CD4-positive, alpha-beta T cell treated with Interleukin-15 for 1 hour (primary cell): ENCODE measurements at regions not wholly inside any gene's neighbourhood (a gene's known extent, or its start where the extent isn't known, plus 50 kb on each side); places are given as distances from the start of the nearest gene placed in this dataset.

Experiments
- DNase-seq: peaks from one replicate; pipeline ENCODE4 v3.0.0-alpha.2; 2020

DNA sequence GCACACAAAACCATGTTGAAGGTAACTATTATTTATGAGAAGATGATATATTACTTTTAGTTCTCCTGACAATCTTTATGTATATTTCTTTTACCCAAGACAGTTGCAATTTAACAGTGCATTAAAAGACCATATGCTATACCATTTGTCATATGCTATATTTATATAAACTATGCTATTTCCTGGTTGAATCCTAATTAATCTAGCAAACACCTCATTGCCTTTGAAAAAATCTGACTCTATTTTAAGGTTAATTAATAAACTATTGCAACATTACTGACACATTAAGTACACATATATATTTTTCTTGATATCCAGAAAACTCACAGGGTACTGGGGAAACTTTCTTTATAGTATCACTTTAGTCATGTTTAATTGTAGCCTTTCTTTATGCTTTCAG lies 649.4 kb upstream of the PCDH20 start:
- no peak for DNase-seq

DNA sequence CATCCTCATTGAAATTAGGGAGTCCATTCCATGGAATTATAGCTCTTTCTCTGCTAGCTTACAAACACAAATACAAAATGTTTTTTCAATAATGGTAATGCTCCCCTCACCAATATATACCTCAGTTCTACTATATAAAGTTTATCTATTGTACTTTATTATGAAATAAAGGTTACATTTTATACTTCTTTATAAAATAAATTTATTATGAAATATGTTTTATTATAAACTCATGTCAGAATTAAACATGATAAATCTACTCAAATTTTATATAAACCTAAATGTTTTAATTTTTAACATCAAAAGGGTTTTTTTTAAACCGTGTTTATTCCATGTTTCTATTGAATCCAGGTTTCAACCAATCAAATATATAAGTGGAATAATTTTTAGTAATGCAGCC lies 646.1 kb upstream of the PCDH20 start:
- DNase-seq, result no peak

DNA sequence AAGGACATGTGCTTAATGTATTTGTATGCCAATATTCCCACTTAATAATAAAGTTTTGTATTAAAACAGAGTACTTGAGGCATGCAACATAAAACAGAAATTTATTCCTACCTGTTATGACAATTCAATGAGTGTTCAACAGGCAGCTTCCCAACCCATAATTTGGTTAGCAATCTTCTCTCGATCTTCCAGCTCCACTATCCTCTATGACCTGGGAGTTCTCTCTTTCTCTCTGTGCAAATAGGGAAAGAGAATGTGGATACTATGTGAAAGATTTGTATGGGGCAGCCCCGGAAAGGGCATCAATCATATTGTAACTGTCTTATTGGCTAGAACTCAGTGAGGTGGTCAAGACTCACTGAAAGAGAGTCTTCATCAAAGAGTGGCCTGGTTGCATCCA lies 644.9 kb upstream of the PCDH20 start:
- no peak for DNase-seq

DNA sequence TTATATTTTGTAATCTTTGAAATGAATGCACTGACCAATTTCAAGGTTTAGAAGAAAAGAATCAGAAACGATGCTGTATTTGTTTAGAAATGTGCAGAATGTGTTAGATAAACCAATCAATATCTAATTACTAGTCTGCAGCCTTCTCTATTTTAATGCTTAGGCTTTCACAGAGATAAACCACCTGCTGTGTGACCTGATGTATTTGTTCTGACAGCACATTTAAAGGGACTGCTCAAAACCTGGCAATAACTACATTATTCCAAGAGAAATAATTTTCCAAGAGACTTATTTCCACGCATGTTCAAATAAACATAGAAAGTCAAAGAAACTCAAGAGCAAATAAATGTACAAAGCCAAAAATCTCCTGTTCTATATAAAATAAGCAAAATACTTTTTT lies 641.6 kb upstream of the PCDH20 start:
- DNase-seq, result no peak

DNA sequence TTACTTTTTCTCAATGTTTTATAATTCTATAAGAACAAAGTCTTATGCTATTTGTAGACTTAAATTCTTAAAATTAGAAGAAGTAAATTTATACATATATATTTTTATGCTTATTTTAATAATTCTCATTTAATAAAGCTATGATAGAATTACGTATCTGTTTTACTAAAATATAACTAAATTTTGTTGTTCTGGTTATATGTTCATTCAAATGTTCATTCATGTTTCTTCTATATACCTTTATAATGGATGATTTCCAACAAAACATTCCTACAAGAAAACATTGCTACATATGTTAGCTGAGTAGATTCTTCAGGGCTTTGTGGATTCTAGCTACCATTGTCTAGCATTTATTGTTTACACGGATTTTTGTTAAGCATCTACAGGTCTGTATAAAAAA lies 634.3 kb upstream of the PCDH20 start:
- no peak for DNase-seq

DNA sequence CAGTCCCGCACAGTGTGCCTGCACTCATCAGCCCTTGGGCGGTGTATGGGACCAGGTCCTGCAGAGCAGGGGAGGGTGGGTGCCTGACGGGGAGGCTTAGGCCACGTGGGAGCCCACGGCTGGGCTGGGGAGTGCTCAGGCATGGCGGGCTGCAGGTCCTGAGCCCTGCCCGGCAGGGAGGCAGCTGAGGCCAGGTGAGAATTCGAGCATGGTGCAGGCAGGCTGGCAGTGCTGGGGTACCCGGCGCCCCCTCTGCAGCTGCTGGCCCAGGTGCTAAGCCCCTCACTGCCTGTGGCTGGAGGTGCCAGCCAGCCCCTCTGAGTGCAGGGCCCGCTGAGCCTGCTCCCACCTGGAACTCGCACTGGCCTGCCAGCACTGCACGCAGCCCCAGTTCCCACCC lies 630.9 kb upstream of the PCDH20 start:
- DNase-seq, result no peak

DNA sequence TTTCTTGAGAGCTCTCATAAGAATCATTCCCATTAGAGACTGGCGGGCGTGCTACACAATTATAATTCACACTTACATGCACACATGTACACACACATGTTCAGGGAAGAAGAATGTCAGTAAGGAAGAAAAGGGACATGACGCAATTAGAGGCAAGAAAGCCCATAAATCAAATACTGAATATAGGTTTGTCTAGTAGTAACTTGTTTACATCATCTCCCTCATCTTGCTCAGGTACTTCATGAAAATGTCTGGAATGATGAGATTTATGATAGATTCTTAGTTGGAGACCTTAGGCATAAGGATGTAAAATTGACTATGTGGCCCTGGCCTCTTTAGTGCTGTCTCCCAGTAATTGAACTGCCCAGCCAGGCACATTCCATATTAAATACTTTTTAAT lies 628.0 kb upstream of the PCDH20 start:
- no peak for DNase-seq

DNA sequence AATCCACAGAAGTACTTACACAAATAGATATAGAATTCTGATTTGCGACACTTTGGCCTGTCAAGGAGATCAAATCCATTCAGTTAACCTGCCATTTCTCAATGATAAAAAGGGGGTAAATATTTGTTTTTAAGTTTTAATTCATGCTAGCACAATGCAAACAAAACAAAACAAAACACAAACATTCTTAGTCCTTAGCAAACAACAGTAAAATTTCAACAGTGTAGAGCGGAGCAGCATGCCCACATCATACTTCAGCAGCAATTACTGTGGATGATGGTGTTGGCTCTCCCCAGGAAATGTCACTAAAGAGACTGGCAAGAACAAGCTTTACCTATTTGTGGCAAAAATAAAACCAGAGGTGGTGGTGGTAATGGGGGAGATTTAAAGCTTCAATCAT lies 625.2 kb upstream of the PCDH20 start:
- no peak for DNase-seq

DNA sequence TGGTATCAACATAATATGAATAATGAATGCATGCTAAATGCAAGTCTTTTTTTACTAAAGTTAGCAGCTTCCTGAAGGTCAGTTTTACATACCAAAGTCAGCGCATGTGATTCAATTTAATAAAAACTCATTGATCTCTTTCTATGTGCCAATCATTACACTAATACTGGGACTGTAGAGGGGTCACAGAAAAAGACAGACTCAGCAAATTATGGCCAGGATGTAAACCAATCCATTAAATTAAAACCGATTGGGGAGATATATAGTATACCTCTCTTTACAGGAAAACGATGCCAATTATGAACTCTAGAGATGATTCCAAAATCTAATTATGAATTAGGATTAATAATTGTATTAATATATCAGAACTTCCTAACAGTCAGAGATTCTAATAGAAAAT lies 624.4 kb upstream of the PCDH20 start:
- no peak for DNase-seq

DNA sequence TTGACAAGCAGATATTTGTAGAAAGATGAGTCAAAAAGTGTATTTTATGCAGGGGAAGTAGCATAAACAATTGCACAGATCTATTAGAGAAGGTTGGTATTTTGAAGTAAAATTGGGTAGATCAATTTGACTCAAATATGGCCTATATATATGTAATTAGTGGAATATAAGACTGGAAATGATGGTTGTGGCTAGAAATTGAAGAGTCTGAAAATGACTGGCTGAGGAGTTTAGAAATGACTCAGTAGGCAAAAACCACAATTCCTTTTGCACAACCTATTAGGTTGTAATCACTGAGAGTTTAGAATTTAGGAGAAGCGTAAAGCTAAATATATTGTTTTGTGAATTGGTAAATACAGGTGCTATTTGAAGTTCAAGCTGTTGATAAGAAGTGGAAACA lies 622.6 kb upstream of the PCDH20 start:
- no peak for DNase-seq

DNA sequence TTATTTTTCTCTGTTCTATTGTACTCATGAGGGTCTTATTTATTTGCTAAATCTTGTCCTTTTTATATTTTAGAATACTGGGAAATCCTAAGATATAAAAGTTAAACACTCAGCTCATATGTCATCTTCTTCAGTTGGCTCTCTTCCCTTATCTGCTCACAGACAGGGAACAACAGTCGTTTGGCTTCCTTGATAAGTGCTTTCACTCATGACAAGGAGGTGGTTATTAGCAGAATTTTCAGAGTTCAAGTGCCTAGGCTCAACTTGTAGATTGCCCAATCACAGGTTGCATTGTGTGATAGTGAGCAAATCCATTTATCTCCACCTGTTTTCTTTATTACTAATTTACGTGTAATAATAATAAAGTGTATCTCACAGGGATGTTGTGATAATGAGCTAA lies 620.3 kb upstream of the PCDH20 start:
- no peak for DNase-seq

DNA sequence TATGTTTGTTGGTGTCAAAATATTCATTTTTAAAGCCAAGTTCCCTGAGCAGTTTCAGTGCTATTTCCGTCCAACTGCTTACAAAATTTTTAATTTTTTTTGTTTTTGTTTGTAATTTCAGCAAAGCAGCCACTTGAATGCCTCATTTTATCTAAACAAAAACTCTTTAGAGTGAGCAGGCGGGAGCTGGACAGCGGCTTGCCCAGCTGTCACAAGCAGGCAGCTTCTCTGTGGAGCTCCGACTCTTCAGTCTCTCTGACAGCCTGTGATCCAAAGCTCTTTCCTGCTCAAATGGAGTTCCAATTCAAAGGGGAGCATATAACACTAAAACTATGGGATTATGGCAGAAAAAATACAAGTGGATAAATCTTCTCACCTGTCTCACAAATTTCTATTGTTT lies 618.3 kb upstream of the PCDH20 start:
- no peak for DNase-seq

DNA sequence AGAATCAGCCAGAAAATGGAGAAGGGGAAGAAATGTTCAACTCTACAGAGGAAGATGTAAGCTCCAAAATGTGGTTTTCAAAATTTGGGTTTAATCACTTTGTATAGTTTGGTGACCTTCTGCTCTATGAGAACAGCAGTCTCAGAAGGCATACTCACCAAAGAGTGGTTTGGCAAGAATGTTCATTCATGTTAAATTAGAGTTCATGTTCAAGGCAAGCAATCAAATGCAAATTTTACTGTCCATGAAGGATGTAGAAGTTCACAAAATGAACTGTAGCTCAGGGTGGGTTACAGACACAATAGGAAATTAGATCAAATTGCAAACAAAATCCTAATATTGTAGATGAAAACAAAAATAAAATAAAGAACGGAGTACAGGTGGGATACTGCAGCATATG lies 606.7 kb upstream of the PCDH20 start:
- DNase-seq, result no peak

DNA sequence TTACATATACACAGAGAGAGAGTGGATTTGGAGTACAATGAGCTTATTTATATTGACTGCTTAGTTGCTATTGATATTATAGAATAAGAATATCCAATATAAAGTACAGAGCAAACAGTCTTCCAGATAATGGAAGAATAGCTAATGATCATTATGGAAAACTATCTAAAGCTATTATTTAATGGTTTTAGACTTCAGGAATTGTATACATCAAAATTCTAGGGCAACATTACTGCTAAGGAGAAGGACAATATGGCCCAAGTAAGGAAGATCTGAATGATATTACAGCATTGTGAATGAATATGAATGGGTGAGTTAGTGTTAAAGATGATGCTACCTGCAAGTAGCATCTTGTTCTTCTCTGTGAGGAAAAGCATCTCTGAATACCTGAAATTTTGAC lies 604.2 kb upstream of the PCDH20 start:
- DNase-seq, result no peak

DNA sequence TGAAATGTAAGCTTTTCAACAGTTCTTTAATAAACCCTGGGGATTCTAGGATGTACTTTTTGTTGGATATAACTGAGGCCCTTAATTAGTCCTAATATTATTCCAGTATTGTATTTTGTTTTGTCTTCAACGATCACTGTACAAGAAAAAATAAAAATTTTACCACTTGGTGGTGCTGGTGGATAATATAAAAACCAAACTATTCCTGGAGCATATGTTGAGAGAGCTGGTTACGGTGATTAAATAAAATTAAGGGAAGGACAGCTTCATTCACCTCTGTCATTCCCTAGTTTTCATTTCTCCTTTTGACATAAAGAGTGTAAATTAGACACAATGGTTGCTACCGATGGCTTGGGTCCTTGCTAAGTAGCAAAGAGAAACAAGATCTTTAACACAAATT lies 598.6 kb upstream of the PCDH20 start:
- no peak for DNase-seq

DNA sequence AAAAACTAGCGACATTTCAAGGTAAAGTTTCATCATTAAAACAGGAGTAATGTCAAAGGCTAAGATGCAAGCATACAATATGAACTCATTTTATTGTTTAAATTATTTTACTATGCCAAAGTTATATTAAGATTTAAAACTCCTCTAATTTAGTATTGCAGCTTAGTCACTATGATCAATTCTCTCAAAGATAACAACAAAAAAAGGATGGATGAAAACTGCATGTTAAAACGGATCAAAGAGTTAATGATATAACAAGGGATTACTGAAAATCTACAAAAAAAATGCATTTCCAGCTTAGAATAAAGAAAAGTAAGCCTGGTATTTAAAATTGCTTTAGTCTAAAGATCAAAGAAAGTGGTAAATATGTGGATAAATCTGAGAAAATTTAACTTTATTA lies 587.8 kb upstream of the PCDH20 start:
- DNase-seq, result no peak

DNA sequence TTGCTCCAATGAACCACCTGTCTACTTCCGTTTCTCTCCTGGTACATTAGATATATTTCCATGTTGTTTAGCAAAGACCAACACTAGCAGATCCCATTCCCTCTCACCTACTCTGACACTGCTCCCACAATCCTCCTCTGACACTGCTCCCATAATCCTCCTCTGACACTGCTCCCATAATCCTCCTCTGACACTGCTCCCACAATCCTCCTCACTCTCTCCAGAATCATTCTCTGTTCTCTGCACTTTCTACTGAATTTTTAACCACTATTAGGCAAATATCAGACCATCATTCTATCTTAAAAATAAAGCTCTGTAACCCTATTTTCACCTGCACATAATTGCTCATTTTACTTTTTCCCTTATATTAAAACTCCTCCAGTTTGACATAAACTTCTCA lies 578.5 kb upstream of the PCDH20 start:
- DNase-seq, result no peak

DNA sequence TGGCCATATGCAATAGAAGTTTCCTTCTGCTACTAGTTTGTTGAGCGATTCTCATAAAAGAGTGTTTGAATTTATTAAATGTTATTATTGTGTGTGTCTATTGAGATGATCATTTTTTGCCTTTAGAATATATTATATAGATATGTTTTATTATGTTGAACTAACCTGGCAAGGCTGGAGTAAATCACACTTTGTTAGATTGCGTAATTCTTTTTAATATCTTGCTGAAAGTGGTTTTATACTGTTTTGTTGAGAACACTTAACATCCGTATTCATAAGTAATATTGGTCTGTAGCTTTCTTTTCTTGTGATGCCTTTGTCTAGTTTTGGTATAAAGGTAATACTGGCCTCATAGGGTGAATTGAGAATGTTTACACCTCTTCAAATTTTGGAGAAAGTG lies 574.3 kb upstream of the PCDH20 start:
- DNase-seq, result no peak

DNA sequence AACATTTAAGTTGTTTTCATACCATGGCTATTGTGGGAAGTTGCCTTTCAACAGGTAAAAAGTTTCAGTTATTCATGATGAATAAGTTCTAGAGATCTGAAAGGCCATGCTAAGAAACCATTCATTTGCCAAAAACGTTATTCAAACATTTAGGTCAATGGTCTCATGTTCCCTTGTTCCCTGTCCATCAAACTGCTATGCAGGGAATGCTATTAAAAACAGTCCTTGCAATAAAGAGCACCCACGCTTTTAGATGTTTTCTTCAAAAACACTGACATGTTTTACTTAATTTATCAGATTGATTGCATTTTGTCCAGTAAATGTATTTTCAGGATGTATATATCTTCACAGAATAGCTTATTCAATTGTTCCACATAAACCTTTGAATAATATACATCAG lies 573.2 kb upstream of the PCDH20 start:
- DNase-seq, result no peak

DNA sequence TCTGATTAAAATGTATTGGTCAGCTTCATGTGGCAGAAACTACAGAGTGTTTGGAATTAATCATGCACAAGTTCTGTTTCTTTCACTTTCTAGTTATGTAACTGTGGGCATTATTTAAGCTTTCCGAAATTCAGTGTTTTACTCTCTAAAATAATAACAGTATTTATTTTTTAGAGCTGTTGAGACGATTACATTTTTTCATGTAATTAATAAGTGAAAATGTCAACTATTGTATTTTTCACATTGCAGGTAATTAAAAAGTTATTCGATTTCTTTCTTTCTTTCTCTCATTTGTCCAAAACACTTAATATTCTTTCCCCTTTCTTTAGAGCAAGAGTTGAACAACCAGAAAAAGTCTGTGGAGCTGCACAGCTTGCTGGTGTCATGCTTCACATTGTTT lies 559.4 kb upstream of the PCDH20 start:
- DNase-seq, result no peak

DNA sequence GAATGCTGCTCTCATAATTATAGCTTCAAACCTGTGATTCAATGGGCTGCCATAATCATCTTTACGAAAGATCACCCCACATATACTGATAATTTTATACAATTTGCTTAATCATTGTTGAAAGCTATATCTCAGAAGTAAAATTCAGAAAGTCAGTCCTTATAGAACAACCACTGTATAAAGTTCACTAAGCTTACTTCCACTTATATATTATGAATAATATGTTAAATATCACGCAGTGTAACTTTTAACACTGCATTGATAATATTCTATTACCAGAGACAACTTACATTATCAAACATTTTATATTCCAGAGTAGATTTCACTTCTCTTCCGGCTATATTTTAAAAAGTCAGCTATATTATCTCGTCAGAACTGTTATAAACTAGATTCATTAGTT lies 550.1 kb upstream of the PCDH20 start:
- DNase-seq, result no peak

DNA sequence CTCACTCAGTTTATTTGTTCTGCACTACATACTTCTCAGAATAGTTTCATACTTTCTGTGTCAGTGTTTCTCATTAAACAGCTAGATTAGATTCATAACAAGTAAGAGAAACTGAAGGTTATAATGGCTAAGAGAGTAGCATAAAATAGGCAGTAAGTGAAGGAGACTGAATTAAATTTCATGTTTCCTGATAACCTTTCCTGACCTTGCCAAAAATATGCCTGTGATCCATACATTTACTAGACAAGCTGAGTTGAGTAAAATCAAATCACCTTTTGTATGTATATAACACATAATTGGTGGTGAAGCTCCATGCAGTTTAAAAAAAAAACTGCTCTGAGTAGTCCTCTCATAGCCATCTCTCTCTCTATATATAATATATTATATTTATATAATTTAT lies 545.3 kb upstream of the PCDH20 start:
- DNase-seq, result no peak

DNA sequence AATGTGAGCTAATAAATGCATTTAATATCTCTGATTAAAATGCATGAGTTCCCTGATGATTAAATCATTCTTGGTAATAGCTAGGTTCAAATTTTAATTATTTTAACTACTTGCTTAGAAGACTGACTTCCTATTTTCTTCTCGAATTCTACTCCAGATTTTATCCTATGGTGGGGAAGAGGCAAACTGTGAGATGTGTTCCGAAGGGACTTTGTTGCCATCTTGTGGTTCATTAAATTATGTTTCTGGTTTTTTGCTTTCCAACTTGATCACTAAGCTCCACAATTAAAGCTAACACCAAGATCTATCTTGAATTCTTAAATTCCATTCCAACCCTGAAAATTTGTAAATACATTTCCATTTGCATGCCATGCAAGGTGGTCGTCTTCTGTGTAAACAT lies 538.4 kb upstream of the PCDH20 start:
- no peak for DNase-seq

DNA sequence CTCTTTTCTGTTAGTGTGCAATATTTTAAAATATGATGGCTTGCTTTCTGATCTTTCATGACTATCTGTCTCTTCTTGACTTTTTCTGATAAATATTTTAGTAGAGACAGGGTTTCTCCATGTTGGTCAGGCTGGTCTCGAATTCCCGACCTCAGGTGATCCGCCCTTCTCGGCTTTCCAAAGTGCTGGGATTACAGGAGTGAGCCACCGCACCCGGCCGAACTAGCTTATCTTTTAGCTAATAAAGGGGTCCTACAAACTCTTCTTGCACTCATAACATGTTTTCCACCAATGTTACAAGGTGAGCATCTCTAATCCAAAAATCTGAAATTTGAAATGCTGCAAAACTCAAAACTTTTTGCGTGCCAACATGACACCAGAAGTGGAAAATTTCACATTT lies 535.2 kb upstream of the PCDH20 start:
- no peak for DNase-seq

DNA sequence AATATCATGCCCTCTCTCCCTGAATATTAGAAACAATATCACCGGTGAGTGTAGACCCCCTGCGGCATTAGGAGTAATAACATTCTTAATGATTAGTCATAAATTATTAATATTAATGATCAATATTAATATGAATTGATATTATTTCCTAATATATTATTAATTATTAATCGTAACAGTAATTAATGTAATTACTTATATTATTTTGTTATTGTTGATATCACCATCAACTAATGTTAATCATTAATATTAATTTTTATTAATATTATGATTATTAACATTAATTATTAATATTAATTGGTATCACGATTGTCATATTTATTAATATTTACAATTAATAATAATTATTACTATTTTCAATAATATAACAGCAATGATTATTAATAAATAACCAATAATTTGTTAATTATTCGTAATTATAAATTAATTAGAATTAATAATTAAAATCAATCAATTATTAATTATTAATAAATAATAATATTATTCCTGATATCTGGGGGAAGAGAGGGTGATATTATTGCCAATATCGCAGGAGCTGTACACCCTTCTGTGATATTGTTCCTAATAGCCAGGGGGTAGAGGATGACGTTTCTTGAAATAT lies 528.8 kb upstream of the PCDH20 start:
- DNase-seq, result no peak

DNA sequence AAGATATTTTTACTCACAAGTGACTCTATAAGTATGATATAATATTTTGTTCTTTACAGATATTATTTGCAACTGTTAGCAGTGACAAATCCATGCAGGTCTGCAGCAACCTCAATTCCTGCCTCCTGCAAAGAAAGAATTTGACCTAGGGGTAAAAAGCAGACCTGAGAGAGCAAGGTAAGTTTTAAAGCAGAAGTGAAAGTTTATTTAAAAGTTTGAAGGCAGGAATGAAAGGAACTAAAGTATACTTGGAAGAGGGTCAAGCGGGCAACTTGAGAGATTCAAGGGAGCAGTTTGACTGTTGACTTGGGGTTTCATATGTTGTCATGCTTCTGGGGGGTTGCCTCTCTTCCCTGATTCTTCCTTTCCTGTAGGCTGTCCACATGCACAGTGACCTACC lies 520.1 kb upstream of the PCDH20 start:
- DNase-seq, result no peak
